GM11168 (cell line): ENCODE measurements at regions not wholly inside any gene's neighbourhood (a gene's known extent, or its start where the extent isn't known, plus 50 kb on each side); places are given as distances from the start of the nearest gene placed in this dataset.

Experiments
- in situ Hi-C: fragments of 300-500 bp; cut with MboI; formaldehyde crosslinking; loops from one replicate; pipeline ENCODE4 v1.12.0; 2022; ENCODE audit warnings: low sequenced_read_pairs; ENCODE audit not compliant: unreplicated experiment

GRCh38 chr20:60585651-60586050 is 627.4 kb downstream of the CDH26 start:
- in situ Hi-C loops, result no loop called here

GRCh38 chr20:60586269-60587050 is 628.2 kb downstream of the CDH26 start:
- in situ Hi-C loops, result no loop called here

GRCh38 chr20:60587986-60588385 is 629.8 kb downstream of the CDH26 start:
- in situ Hi-C loops, result no loop called here

GRCh38 chr20:60589623-60590022 is 631.4 kb downstream of the CDH26 start:
- in situ Hi-C loops, result no loop called here

GRCh38 chr20:60591172-60591799 is 633.1 kb downstream of the CDH26 start:
- in situ Hi-C loops, result no loop called here

- in situ Hi-C loops, result no loop called here
Observed at GRCh38 chr20:60598528-60598927, 640.3 kb downstream of the CDH26 start.

- in situ Hi-C loops, result no loop called here
Observed at GRCh38 chr20:60599381-60599780, 641.2 kb downstream of the CDH26 start.

- in situ Hi-C loops, result no loop called here
Observed at GRCh38 chr20:60600036-60600435, 641.8 kb downstream of the CDH26 start.

- in situ Hi-C loops, result no loop called here
Observed at GRCh38 chr20:60624066-60624465, 628.0 kb upstream of the CDH4 start.

GRCh38 chr20:60627751-60628565 is 624.1 kb upstream of the CDH4 start:
- in situ Hi-C loops, result no loop called here

- in situ Hi-C loops, result no loop called here
Observed at GRCh38 chr20:60628749-60629148, 623.3 kb upstream of the CDH4 start.

- in situ Hi-C loops, result no loop called here
Observed at GRCh38 chr20:60629206-60629605, 622.9 kb upstream of the CDH4 start.

GRCh38 chr20:60630609-60631008 is 621.5 kb upstream of the CDH4 start:
- in situ Hi-C loops, result no loop called here

GRCh38 chr20:60631585-60632287 is 620.3 kb upstream of the CDH4 start:
- in situ Hi-C loops, result no loop called here

- in situ Hi-C loops, result no loop called here
Observed at GRCh38 chr20:60632391-60633262, 619.4 kb upstream of the CDH4 start.

GRCh38 chr20:60634491-60635172 is 617.4 kb upstream of the CDH4 start:
- in situ Hi-C loops, result no loop called here

- in situ Hi-C loops, result no loop called here
Observed at GRCh38 chr20:60636417-60636816, 615.6 kb upstream of the CDH4 start.

GRCh38 chr20:60637801-60638200 is 614.3 kb upstream of the CDH4 start:
- in situ Hi-C loops, result no loop called here
